H9 (cell line): ENCODE measurements at regions not wholly inside any gene's neighbourhood (a gene's known extent, or its start where the extent isn't known, plus 50 kb on each side); places are given as distances from the start of the nearest gene placed in this dataset.

ENCODE experiments used
- DNase-seq: peaks from one replicate; pipeline ENCODE4 v3.0.0-alpha.2; 2017
- H2AFZ ChIP-seq: one replicate; pipeline ENCODE4 v1.6.1; 2013; ENCODE audit warnings: mild to moderate bottlenecking, low read length, control low read depth, moderate library complexity
- H2AK5ac ChIP-seq: 2 replicates; pipeline ENCODE4 v1.6.1; 2013; ENCODE audit warnings: low read length, control low read depth, mixed read lengths; ENCODE audit not compliant: insufficient read length
- H2BK120ac ChIP-seq: one replicate; pipeline ENCODE4 v1.6.1; 2013; ENCODE audit warnings: low read depth, mild to moderate bottlenecking, low read length, control low read depth, inconsistent platforms; ENCODE audit not compliant: poor library complexity, severe bottlenecking
- H2BK12ac ChIP-seq: 2 replicates; pipeline ENCODE4 v1.6.1; 2013; ENCODE audit warnings: low read length, control low read depth, mixed read lengths, low read depth; ENCODE audit not compliant: insufficient read length
- H2BK15ac ChIP-seq: 2 replicates; pipeline ENCODE4 v1.6.1; 2013; ENCODE audit warnings: low read depth, low read length, control low read depth
- H2BK20ac ChIP-seq: one replicate; pipeline ENCODE4 v1.6.1; 2013; ENCODE audit warnings: low read depth, mild to moderate bottlenecking, low read length, control low read depth, inconsistent platforms; ENCODE audit not compliant: poor library complexity, severe bottlenecking
- H2BK5ac ChIP-seq: 2 replicates; pipeline ENCODE4 v1.6.1; 2013; ENCODE audit warnings: low read length, control low read depth, mixed read lengths; ENCODE audit not compliant: insufficient read length
- H3K14ac ChIP-seq: 2 replicates; pipeline ENCODE4 v1.6.1; 2013; ENCODE audit warnings: low read length, control low read depth; ENCODE audit not compliant: insufficient read depth
- H3K18ac ChIP-seq: 2 replicates; pipeline ENCODE4 v1.6.1; 2013; ENCODE audit warnings: low read depth, mild to moderate bottlenecking, mixed read lengths, low read length, control low read depth; ENCODE audit not compliant: insufficient read length
- H3K23ac ChIP-seq: 2 replicates; pipeline ENCODE4 v1.6.1; 2013; ENCODE audit warnings: low read length, control low read depth, mixed read lengths, low read depth; ENCODE audit not compliant: insufficient read length
- H3K23me2 ChIP-seq: 2 replicates; pipeline ENCODE4 v1.6.1; 2013; ENCODE audit warnings: low read depth, mild to moderate bottlenecking, mixed read lengths, low read length, control low read depth; ENCODE audit not compliant: insufficient read length, poor library complexity, severe bottlenecking
- H3K27ac ChIP-seq: 2 replicates; pipeline ENCODE4 v1.5.1; 2013; ENCODE audit warnings: low read length, control low read depth, mixed read lengths, low read depth; ENCODE audit not compliant: insufficient read length
- H3K27me3 ChIP-seq: 2 replicates; pipeline ENCODE4 v1.6.1; 2013; ENCODE audit warnings: low read length, control low read depth, inconsistent platforms; ENCODE audit not compliant: insufficient read depth
- H3K4ac ChIP-seq: 2 replicates; pipeline ENCODE4 v1.6.1; 2013; ENCODE audit warnings: low read depth, mild to moderate bottlenecking, control low read depth, inconsistent platforms, low read length, moderate library complexity
- H3K4me1 ChIP-seq: 2 replicates; pipeline ENCODE4 v1.6.1; 2013; ENCODE audit warnings: low read length, control low read depth, inconsistent platforms; ENCODE audit not compliant: insufficient read depth
- H3K4me2 ChIP-seq: 2 replicates; pipeline ENCODE4 v1.6.1; 2013; ENCODE audit warnings: low read length, control low read depth, mixed read lengths; ENCODE audit not compliant: insufficient read length, insufficient read depth
- H3K56ac ChIP-seq: 2 replicates; pipeline ENCODE4 v1.6.1; 2013; ENCODE audit warnings: low read depth, mild to moderate bottlenecking, mixed read lengths, low read length, control low read depth; ENCODE audit not compliant: insufficient read length
- H3K79me1 ChIP-seq: 2 replicates; pipeline ENCODE4 v1.6.1; 2013; ENCODE audit warnings: low read depth, mild to moderate bottlenecking, moderate library complexity, low read length, control low read depth, inconsistent platforms; ENCODE audit not compliant: insufficient read depth, poor library complexity, severe bottlenecking
- H3K79me2 ChIP-seq: 2 replicates; pipeline ENCODE4 v1.6.1; 2013; ENCODE audit warnings: low read length, control low read depth, inconsistent platforms; ENCODE audit not compliant: insufficient read depth
- H3K9ac ChIP-seq: 2 replicates; pipeline ENCODE4 v1.6.1; 2013; ENCODE audit warnings: low read length, control low read depth, mixed read lengths; ENCODE audit not compliant: insufficient read length; ENCODE audit errors: extremely low read depth
- H3K9me3 ChIP-seq: one replicate; pipeline ENCODE4 v1.6.1; 2013; ENCODE audit warnings: low read depth, low read length, inconsistent platforms; ENCODE audit not compliant: control insufficient read depth
- H3T11ph ChIP-seq: one replicate; pipeline ENCODE4 v1.6.1; 2013; ENCODE audit warnings: mild to moderate bottlenecking, low read length, control low read depth, inconsistent platforms
- H4K20me1 ChIP-seq: one replicate; pipeline ENCODE4 v1.6.1; 2013; ENCODE audit not compliant: control insufficient read depth, insufficient read length, insufficient read depth
- H4K5ac ChIP-seq: 2 replicates; pipeline ENCODE4 v1.6.1; 2013; ENCODE audit warnings: low read depth, mild to moderate bottlenecking, mixed read lengths, low read length, control low read depth; ENCODE audit not compliant: insufficient read length
- H4K8ac ChIP-seq: replicated peaks from 2 replicates; pipeline ENCODE4 v1.6.1; 2013; ENCODE audit warnings: low read length, control low read depth, mixed read lengths, low read depth; ENCODE audit not compliant: insufficient read length
- H4K91ac ChIP-seq: 2 replicates; pipeline ENCODE4 v1.6.1; 2013; ENCODE audit warnings: low read depth, mild to moderate bottlenecking, moderate library complexity, mixed read lengths, low read length, control low read depth; ENCODE audit not compliant: insufficient read length
- H3K27ac Mint-ChIP-seq, 3 experiments: 2 replicates in 2 of 3; 3 replicates in 1 of 3; pipeline ENCODE4 v1.8.0; 2020 to 2021; ENCODE audit warnings: mixed read lengths in 3 of 3, mild to moderate bottlenecking in 1 of 3, moderate library complexity in 1 of 3
- H3K27me3 Mint-ChIP-seq: 2 replicates; pipeline ENCODE4 v1.8.0; 2021; ENCODE audit warnings: low read depth, mild to moderate bottlenecking, moderate library complexity, mixed read lengths
- H3K36me3 Mint-ChIP-seq, 3 experiments: 2 replicates in 2 of 3; 3 replicates in 1 of 3; pipeline ENCODE4 v1.8.0; 2020 to 2021; ENCODE audit warnings: low read depth in 3 of 3, mixed read lengths in 3 of 3; ENCODE audit not compliant: insufficient read depth in 1 of 3
- H3K4me1 Mint-ChIP-seq, 2 experiments: 2 replicates each; pipeline ENCODE4 v1.8.0; 2020; ENCODE audit warnings: mixed read lengths in 2 of 2
- H3K4me3 Mint-ChIP-seq, 2 experiments: 2 replicates in 1 of 2; 3 replicates in 1 of 2; pipeline ENCODE4 v1.8.0; 2020 to 2021; ENCODE audit warnings: mild to moderate bottlenecking in 2 of 2, mixed read lengths in 2 of 2, moderate library complexity in 1 of 2
- H3K9me3 Mint-ChIP-seq, 2 experiments: 2 replicates in 1 of 2; 3 replicates in 1 of 2; pipeline ENCODE4 v1.8.0; 2020; ENCODE audit warnings: mild to moderate bottlenecking in 2 of 2, mixed read lengths in 2 of 2, moderate library complexity in 1 of 2
- WGBS: extraction: QIAGEN DNeasy Blood & Tissue Kit; methylation state at CpG from one replicate; pipeline ENCODE4 v1.1.7; 2013; ENCODE audit warnings: missing lambda C conversion rate, low lambda C conversion rate, mixed read lengths; ENCODE audit not compliant: insufficient read length; ENCODE audit errors: extremely low coverage; 5-methylcytosine and 5-hydroxymethylcytosine counted together
- TF ChIP-seq, protein P1 (sequence below): fragments of 200-600 bp; sonication (generic); conservative IDR thresholded peaks from 3 replicates; pipeline ENCODE4 v1.8.0; 2021; ENCODE audit warnings: antibody characterized with exemption, mild to moderate bottlenecking

DNA sequence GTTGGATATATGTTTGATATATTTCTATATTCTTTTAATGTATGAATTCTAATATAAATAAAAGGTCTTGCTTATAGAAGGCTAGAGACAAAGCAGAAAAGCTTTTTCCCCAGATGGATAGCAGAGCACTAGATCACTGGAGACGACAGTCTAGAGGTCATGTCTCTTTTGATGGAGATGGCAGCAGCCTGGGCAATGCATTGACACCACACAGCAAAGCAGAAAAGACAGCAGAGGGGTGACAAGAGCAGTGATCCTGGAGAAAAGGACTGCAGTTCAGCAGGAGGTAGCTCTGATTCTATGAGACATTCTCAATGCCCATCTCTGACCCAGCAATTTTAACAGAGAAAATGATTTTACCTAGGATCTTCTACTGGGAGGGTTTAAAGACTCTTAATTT lies 210.6 kb downstream of the DTHD1 start:
- H2BK120ac ChIP-seq: no peak overlapping the region
- H3K23ac ChIP-seq: no peak overlapping the region
- H3K27me3 ChIP-seq: no peaks in the 10 kb centered on the region
- H3K79me2 ChIP-seq: no peaks in the 10 kb centered on the region
- no peak overlapping the region for H4K5ac ChIP-seq
- H2BK15ac ChIP-seq: no peak overlapping the region
- DNase-seq: no peak
- H3K56ac ChIP-seq: no peak overlapping the region
- no peaks in the 10 kb centered on the region for H3K23me2 ChIP-seq
- no peaks in the 10 kb centered on the region for H3K79me1 ChIP-seq
- H2BK12ac ChIP-seq: no peak overlapping the region
- no peaks in the 10 kb centered on the region for H3K9me3 Mint-ChIP-seq
- H3K36me3 Mint-ChIP-seq: no peaks in the 10 kb centered on the region
- peaks cover 10% of the 10 kb centered on the region in 2 experiments for H3K4me1 Mint-ChIP-seq
- no peak overlapping the region for H2AK5ac ChIP-seq
- no peak overlapping the region for H3T11ph ChIP-seq
- H4K20me1 ChIP-seq: no peaks in the 10 kb centered on the region
- H3K27ac ChIP-seq: no peak overlapping the region
- H3K9me3 ChIP-seq: no peaks in the 10 kb centered on the region
- H3K9ac ChIP-seq: no peak overlapping the region
- TF ChIP-seq, protein P1, sequence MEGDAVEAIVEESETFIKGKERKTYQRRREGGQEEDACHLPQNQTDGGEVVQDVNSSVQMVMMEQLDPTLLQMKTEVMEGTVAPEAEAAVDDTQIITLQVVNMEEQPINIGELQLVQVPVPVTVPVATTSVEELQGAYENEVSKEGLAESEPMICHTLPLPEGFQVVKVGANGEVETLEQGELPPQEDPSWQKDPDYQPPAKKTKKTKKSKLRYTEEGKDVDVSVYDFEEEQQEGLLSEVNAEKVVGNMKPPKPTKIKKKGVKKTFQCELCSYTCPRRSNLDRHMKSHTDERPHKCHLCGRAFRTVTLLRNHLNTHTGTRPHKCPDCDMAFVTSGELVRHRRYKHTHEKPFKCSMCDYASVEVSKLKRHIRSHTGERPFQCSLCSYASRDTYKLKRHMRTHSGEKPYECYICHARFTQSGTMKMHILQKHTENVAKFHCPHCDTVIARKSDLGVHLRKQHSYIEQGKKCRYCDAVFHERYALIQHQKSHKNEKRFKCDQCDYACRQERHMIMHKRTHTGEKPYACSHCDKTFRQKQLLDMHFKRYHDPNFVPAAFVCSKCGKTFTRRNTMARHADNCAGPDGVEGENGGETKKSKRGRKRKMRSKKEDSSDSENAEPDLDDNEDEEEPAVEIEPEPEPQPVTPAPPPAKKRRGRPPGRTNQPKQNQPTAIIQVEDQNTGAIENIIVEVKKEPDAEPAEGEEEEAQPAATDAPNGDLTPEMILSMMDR: no peak
- no CpG with 5 or more reads among the region's 1 CpG for WGBS
- no peak overlapping the region for H2AFZ ChIP-seq
- H3K18ac ChIP-seq: no peak overlapping the region
- no peaks in the 10 kb centered on the region for H3K27me3 Mint-ChIP-seq
- no peak overlapping the region for H3K4me2 ChIP-seq
- H4K91ac ChIP-seq: no peak overlapping the region
- no peak overlapping the region for H3K4me3 Mint-ChIP-seq
- H3K4me1 ChIP-seq: peaks cover 4% of the 10 kb centered on the region; the same call in 1 of the 2 replicates
- no peak overlapping the region for H3K27ac Mint-ChIP-seq
- no peak overlapping the region for H3K4ac ChIP-seq
- H3K14ac ChIP-seq: no peak overlapping the region
- H2BK20ac ChIP-seq: no peak overlapping the region
- no peak overlapping the region for H4K8ac ChIP-seq
- no peak overlapping the region for H2BK5ac ChIP-seq
